Inflammatory macrophage treated with lipopolysaccharide for 4 hours (primary cell): ENCODE measurements at regions not wholly inside any gene's neighbourhood (a gene's known extent, or its start where the extent isn't known, plus 50 kb on each side); places are given as distances from the start of the nearest gene placed in this dataset.

ENCODE experiments used
- DNase-seq: peaks from one replicate; pipeline ENCODE4 v3.0.0-alpha.2; 2020

DNA sequence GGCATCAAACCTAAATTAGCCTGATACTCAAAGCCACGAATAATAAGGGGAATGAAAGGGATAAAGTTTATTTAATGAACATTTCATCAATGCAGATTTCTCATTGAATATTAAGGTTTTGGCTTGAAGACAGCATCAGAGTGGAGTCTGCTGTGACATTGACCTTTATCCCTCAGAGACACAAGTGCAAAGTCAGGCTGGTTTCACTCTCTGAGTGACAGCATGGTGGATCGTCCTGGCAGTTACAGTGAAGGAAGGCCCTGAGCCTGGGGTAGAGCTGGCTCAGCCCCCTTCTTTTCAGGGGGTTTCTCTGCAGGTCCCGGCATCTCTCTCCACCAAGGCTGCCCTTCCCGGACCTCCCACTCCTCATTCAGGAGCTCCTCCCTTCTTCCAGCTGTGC lies 503.1 kb downstream of the PREX1 start:
- no peak for DNase-seq

DNA sequence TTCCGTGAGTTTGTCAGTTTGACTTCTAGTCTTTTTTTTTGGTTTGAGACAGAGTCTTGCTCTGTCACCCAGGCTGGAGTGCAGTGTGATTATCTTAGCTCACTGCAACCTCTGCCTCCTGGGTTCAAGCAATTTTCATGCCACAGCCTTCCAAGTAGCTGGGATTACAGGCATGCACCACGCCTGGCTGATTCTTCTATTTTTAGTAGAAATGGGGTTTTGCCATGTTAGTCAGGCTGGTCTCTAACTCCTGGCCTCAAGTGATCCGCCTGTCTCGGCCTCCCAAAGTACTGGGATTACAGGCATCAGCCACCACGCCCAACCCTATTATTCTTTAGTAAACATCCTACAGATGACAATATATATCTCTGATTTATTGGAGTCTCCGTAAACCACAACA lies 506.5 kb downstream of the PREX1 start:
- no peak for DNase-seq

DNA sequence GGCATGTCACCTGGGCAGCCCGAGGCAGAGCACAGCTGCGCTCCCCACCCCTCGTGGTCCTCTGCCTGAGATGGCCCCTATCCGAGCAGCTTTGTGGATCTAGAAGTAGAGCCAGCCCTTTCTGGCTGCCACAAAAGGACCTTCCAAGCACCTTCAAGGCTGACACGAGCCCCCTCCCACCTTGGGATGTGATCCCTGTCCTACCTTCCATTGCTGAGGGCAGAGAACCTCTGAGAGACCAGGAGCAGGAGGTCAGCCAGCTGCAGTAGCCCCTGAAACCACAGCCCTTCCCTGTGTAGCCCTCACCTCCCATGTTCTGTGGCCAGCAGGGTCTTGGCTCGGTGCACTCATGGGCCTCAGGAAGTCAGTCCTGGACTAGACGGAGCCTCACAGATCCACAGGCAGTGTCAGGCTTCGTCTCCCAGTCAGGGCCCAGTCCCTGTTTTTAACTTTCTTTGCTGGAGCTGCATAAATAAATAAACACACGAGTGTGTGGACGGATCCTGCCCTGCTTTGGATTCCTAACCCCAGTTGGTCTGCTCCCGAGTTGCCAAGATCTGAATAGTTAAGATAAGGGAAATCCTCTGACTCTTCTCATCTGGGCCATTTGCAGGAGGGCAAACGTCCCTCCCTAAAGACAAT lies 507.7 kb downstream of the PREX1 start:
- DNase-seq, result no peak

DNA sequence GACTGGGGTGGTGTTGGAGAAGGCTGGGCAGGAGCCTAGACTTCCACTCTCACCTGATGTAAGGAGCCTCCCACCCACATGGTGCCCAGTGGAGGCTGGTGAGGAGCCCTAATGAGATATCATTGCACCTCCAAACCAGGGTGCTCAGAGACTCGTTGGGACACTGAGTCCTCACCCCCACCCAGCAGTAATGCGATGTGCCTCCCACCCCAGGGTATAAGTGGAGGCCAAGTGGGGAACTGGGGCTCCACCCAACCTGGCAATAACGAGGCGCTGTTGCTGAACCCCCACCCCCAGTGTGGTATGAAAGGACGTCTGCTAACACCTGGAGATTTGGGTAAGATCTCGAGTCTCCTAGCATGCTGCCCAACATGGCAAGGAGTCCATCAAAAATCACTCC lies 510.2 kb downstream of the PREX1 start:
- DNase-seq, result no peak

DNA sequence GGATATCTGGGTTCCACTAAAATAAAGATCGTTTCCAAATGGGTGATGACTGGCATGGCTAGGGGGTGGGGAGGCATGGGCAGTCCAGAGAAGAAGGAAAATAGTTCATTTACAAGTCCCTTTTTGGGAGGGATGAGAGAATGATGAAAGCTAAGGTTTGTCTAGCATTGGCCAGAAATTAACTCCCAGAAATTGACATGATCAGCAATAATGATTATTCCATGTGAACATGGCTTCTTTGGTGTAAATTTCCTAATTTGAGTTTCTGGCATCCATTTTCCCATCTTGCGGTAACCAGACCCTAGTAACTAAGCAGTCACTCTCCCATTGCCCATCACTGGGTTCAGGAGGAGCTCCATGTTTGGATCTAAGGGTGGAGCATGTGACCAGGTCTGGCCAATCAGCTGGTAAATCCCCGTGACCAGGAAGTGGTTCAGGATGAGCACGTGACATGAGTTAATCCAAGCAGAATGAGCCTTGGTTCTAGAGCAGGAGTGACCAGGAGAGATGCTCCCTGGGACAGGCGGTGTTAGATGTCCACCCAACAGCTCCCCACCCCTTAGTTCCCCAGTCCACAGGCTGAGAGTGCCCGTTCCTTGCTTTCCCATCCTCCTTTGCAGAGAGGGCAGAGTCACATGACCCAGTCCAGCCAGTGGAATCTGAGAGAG lies 512.7 kb downstream of the PREX1 start:
- no peak for DNase-seq

DNA sequence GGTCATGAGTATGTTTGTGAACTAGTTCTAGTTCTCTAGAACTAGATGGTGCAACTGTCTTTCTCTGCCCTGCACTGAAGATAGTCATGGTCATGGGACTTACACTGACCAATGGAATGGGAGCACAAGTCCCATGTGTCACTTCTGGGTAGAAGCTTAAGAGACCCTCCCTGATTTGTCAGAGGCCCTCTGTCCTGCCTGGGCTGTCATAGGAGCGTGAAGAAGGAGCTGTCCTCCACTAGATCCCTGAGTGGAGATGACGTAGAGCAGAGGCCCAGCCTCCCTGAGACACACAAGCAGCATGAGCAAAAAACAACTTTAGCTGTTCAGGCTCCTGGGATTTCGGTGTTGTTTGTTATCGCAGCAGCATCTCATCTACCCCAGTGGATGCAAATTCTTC lies 514.5 kb downstream of the PREX1 start:
- no peak for DNase-seq

DNA sequence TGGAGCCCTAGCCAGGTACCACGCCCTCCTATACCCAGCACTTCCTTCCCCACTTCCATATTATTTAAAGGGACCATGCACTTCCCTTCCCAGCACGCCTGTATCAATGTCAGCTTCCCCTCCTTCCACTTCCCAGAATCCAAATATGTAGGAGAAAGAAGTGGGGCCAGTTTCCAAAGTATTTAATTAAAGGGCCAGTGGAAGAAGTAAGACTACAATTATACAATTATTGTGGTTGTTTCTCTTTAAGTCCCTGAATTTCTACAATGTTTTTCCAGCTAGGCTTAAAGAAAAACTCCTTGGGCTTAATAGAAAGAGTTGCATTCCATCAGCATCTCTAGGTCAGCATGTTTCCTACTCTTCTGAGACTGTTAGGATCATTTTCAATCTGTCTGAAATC lies 515.8 kb downstream of the PREX1 start:
- no peak for DNase-seq

DNA sequence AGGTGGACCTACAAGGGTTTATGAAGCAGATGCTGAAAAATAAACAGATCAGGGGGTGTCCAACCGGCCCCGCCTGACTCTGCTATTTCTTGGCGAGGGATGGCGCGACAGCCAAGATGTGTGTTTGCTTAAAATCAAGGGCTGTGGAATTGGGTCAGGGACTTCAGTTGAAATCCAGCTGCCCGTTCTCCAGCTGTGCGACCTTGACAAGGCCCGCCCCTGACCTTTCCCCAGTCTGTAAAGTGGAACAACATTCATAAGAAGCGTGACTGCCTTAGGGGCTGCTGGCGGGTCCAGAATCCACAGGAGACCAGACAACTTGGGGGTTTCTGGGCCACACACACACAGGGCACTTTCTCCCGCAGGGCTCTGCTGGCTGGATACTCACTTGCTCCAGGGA lies 517.5 kb downstream of the PREX1 start:
- DNase-seq, result no peak

DNA sequence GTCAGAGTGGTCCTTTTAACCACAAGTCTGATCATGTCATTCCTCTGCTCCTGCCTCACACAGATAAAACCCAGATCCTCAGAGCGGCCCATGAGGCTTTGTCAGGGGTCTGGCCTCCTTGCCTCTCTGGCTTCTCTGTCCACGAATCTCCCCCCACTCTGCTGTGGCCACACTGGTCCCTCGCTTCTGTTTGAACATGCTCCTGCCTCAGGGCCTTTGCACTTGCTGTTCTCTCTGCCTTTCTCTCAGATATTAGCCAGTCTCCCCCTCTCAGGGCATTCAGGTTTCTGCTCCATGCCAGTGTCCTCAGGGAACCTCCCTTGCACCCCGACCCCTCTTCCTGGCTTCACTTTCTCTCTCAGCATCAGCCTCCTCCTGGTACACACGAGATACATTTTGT lies 518.5 kb downstream of the PREX1 start:
- no peak for DNase-seq

DNA sequence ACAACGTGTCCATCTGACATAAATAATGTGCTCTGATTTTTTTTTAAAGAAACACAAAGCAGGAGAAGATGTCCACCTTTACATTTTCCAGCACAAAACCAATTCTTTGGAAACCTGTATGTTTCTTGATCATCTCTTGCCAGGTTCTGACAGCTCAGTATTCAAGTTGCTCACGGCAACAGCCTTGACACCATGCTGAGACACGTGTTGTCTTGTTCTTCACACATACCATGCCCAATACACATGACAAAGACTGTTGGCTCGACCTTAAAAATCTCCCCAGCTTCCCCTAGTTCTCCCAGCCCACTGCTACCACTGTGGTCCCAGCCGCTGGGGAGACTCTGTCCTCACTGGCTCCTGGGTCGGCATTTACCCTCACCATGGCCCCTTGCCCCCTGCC lies 518.9 kb downstream of the PREX1 start:
- no peak for DNase-seq

DNA sequence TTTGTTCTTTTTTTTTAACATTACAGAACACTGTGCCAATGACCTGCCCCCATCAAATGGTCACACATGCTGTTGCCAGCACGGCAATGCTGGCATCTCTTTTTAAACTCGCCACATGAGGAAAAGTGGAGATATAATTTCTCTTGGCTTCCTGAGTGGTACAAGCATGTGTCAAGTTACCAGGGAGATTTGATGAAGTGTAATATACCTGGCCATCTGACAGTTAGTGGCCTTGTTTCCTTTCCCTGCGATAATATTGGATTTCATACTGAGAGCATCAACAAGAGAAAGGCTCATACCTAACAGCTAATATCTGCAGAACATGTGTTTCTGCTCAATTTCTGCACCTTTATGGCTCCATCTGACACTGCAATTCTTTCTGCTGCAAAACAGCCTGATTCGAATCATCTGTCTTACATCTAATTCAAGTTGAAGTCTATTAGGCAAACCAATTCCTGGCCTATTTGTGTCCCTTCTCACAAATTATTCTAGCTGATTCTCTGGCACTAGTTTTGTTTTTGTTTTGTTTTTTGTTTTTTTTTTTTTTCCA lies 519.5 kb downstream of the PREX1 start:
- no peak for DNase-seq

DNA sequence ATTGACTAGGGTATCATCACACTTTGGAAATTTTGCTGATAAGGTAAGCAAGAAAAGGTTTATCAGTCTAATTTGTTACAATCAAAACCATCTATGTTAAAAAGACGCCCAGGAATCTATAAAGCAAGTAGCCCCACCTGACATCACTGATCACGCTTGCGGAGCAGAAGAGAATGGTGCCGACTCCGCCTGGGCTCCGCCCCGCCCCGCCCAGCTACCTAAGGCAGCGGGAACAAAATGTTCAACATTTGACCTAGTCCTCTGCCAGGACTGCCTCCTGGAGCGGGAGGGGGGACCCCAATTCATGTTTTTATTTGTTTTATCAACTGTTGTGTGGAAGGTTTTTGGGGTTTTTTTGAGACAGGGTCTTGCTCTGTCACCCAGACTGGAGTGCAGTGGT lies 520.5 kb downstream of the PREX1 start:
- DNase-seq, result no peak

DNA sequence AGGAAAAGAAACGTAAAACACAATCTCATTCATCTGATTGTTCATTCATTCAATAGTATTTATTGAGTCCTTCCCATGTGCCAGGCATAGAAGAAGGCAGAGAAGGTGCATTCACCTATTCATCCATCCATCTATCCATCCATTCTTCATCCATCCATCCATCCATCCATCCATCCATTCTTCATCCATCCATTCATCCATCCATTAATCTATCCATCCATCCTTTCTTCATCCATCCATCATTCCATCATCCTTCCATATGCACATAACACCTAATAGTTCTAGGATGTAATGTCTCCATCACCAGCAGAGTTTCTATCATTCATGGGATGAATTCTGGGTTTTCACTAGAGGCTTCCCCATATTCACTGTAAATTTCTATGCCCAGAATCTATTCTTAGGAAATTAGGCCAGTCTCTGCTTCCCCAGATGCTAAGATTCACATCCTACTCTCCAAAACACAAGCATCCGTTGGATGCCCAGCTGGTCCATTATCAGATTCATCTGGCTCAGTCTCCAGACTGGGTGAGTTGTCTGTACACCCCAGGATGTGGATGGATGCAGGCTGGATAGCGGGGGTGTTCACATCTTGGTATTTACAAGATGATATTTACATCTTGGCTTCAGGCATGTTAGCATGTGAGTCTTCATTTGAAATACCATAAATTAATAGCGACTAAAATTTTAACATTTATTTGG lies 517.7 kb upstream of the SULF2 start:
- DNase-seq, result no peak

DNA sequence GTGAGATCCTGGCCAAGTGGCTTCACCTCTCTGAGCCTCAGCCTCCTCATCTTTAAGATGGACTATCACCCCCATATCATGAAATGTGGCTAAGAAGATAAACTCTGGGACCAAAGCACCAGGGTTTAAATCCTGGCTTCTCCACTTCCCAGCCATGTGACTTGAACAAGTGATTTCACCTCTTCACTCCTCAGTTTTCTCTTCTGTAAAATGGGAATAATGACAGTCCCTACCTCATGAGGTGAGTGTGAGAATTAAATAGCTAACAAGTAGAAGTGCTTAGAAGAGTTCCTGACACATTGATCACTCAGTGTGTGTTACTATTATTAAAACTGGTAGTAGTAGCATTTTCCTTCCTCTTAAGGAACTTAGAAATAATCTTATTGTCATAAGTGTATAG lies 516.9 kb upstream of the SULF2 start:
- DNase-seq, result no peak

DNA sequence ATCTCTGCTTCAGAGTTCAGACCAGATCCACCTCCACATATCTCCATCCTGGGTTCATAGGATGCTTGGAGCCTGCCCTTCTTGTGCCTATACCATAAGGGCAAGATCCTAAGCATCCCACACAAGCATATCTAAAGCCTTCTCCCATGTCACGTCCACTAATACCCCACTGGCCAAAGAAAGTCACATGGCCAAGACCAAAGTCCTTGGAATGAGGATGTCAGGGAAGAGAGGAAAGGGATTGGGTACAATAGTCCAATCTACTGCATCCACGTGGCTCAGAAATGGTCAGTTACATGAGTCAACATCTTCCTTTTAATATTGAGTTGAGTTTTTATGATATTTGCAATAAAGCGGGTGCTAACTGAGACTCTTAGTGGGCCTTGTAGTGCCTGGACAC lies 515.9 kb upstream of the SULF2 start:
- no peak for DNase-seq

DNA sequence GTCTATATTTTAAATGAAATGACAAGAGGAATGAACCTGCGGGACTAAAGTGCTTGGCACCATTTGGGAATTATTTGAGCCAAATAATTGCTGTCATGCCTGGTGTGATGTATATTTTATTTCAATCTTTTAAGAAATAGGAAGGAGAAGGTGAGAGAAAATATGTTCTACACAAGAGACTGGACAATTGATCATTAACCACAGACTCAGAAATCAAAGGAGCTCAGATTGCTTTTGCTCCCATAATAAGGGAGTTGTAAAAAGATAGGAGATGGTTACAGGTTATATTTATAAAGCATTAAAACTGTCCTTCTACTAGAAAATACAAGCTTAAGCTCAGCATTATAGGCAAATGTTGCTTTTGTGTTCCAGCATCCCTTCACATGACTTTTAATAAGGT lies 515.2 kb upstream of the SULF2 start:
- DNase-seq, result no peak

DNA sequence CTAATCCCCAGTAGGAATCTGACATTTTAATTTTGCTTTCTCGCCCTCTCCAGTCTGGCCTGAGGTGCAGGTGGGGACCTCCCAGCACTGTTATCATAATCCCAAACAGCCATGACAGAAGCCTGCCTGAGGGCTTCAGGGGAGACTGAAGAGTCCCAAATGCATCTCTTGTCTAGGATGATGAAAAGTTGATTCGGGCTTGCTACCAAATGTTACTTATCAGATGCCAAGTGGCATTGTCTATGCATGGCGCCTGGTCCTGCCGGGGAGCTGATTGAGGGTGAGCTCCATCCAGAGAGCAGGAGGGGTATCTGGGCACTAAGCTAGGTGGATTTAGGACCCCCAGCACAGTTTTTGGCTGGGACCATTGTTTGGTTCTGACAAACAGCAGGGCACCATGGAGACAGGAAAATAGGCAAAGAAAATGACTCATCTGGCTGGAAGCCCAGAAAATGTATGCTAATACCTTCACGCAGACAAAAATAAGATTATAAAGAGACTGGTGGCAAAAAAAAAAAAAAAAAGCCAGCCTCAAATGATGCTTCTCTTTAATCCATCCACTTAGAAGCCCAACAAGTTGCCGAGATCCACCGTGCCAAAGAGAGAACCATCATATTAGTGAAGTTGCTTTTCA lies 513.7 kb upstream of the SULF2 start:
- DNase-seq, result no peak

DNA sequence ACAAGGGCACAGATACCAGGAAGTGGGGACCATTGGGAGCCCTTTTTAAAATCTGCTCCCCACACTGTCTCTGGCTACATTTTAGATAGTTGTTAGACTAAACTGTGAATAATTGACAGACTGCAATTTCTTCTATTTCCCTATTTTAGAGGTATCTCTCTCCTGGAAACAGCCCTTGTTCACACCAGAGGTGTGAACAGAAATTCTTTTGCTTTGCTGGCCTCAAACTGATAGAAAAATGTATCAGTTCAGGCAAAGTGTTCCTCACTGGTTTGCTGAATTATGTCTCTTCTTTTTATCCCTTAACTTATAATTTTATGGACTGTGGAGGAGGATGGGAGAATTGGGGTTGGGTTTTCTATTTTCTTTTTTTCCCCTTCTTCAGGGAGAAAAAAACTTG lies 513.2 kb upstream of the SULF2 start:
- no peak for DNase-seq

DNA sequence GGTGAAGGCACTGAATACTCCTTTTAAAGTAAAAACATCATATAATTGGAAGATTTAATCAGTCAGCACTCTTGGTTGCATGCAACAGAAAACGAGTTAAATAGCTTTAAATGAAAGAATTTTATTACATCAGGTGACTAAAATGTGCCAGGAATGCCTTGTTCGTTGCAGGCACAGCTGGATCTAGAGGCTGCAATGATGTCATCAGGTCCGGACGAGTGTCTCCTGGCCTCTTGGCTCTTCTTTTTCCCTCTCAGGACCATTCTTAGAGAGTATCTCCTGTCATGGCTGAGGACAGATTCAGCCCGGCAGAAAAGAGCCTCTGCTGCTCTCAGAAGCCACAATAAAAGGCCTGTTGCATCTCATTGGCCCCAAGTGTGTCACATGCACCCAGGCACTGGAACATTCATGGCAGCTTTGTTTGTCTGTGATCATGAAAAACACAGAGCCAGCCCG lies 510.7 kb upstream of the SULF2 start:
- DNase-seq, result no peak

DNA sequence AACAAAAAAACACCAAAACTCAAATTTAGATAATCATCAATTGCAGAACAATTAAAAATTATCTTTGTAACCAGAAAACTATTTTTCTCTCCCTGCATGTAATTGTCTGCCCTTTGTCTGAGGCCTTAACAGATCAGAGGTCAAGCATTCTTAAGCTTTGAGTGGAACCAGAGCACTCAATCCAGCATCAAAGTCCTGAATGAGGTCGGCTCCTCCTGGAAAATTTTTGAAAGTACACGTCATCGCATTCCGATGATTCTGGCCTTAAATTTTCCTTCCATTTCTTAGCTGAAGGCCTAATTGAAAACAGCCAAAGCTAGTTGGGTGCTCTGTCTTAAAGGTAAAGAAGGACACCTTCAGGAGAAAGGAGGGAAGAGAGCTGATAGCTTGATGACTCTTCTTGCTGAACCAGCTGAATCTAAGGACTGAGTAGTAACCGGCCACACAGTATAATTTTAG lies 510.2 kb upstream of the SULF2 start:
- DNase-seq, result no peak

DNA sequence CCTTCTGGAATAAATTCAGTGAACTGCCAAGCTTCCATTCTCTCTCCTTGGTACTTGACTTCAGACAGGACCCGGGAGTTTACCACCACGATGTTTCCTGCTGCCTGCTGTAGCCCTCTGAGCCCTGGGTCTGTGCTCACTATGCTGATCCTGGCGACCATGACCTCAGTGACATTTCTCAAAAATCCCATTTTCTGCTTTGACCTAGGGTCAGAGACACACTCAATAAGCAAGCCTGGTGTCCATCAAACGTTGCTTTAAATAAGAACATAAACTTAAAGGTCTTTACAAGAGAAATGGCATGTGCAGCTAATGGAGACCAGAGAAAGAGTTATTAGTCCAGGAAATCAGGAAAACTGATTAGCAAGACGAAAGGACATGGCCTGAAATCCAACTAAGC lies 509.7 kb upstream of the SULF2 start:
- no peak for DNase-seq

DNA sequence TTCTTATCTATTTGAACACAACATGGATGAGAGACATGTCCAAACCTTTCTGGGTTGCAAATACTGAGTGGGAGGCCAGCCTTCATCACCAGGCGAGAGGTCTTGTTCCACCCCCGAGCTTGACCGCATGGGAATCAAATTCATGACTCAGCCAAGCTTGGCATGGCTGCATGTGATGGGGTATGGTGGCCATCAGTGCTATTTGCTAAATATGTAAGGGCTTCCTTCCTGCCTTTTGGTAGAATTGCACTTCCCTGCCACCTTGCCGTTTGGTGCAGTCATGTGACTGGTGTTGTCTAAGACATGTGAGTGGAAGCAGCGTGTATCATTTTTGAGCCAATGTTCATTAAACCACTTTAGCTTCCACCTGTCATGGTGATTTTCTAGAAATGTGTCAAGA lies 508.9 kb upstream of the SULF2 start:
- DNase-seq, result no peak

DNA sequence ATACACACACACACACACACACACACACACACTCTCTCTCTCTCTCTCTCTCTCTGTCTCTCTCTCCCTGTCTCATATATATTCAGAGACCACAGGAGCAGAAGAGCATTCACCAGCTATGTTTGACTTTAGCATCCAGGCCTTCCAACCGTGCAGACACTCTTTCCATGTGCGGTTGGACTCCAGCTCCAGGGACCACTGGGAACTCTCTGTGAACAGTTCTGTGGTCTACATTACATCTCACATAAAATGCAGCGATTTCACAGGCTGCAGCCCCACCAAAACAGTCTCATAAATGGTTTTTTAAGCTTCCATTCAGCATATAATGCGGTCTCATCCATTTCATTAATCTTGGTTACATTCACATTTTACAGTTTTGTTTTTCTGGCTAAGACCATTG lies 508.4 kb upstream of the SULF2 start:
- DNase-seq, result no peak

DNA sequence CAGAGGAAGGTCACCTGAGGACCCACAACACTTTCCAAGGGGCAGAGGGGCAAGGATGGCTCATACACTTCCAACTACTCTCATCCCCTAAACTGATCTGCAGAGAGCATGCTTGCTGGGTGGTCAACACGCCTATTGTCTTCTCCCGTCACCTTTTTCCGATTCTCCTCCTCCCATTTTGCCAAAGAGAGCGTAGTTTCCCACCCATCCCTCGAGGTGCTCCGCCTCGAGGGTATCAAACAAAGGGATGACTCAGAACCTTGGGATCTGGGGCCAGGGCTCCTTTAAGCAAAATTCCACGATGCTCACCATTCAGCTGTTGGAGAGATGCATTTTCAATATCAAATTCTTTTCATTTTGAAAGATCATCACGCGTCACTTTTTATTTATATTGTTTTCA lies 507.5 kb upstream of the SULF2 start:
- no peak for DNase-seq
